Colonic mucosa (tissue), 4 donors: ENCODE measurements at regions not wholly inside any gene's neighbourhood (a gene's known extent, or its start where the extent isn't known, plus 50 kb on each side); places are given as distances from the start of the nearest gene placed in this dataset.

ENCODE experiments used
- DNase-seq: peaks from one replicate; pipeline ENCODE4 v3.0.0-alpha.2; 2020
- H3K27ac ChIP-seq: fragments of 200-600 bp; one replicate; pipeline ENCODE4 v1.8.0; 2021
- H3K27me3 ChIP-seq: fragments of 200-600 bp; one replicate; pipeline ENCODE4 v1.8.0; 2021
- H3K36me3 ChIP-seq: fragments of 200-600 bp; one replicate; pipeline ENCODE4 v1.8.0; 2021
- H3K4me1 ChIP-seq: fragments of 200-600 bp; one replicate; pipeline ENCODE4 v1.8.0; 2021; ENCODE audit warnings: mild to moderate bottlenecking
- H3K4me3 ChIP-seq: fragments of 200-600 bp; one replicate; pipeline ENCODE4 v1.8.0; 2021
- H3K9ac ChIP-seq, 2 donors: one replicate each; pipeline ENCODE4 v1.7.0; 2013; ENCODE audit warnings: control low read depth in 2 of 2, low read depth in 2 of 2, low read length in 2 of 2
- H3K9me3 ChIP-seq: fragments of 200-600 bp; one replicate; pipeline ENCODE4 v1.8.0; 2021
- CTCF ChIP-seq: fragments of 200-600 bp; IDR thresholded peaks from one replicate; pipeline ENCODE4 v1.8.0; 2022; ENCODE audit warnings: antibody characterized with exemption, mild to moderate bottlenecking
- intact Hi-C: fragments of 100-400 bp; cut with DNase I; formaldehyde crosslinking; loops from one replicate; pipeline ENCODE4 v1.14.1; 2022
- donor health status: healthy.
- donor health status: DM: no; HTN: no; CAD: no.
- donor health status: DM: no; HTN: no; CAD: no.

GRCh38 chr18:61618816-61619215 lies 274.0 kb downstream of the RNF152 start:
- no peaks in the 10 kb centered on the region for H3K27me3 ChIP-seq
- no peak overlapping the region for H3K4me3 ChIP-seq
- DNase-seq, result no peak
- no peaks in the 10 kb centered on the region for H3K36me3 ChIP-seq
- no peak for TF ChIP-seq CTCF
- H3K27ac ChIP-seq, result no peak overlapping the region
- no peak overlapping the region for H3K9ac ChIP-seq
- no peaks in the 10 kb centered on the region for H3K4me1 ChIP-seq
- H3K9me3 ChIP-seq, result no peaks in the 10 kb centered on the region
- intact Hi-C loops, result no loop called here

- intact Hi-C loops, result no loop called here
- TF ChIP-seq CTCF, result no peak
- DNase-seq, result no peak
These were observed 276.6 kb downstream of the RNF152 start for GRCh38 chr18:61616111-61616610.

GRCh38 chr18:61612517-61612916 lies 279.3 kb downstream of the CDH20 start:
- Histone ChIP-seq H3K27me3 (no peaks in the 10 kb centered on the region), H3K9ac (no peak overlapping the region), H3K4me1 (no peaks in the 10 kb centered on the region), H3K27ac (no peak overlapping the region), H3K9me3 (no peaks in the 10 kb centered on the region), H3K36me3 (no peaks in the 10 kb centered on the region), H3K4me3 (no peak overlapping the region)
- no peak for TF ChIP-seq CTCF
- intact Hi-C loops, result no loop called here
- DNase-seq, result no peak

More at GRCh38 chr18:61616111-61616610, 276.6 kb downstream of the RNF152 start:
- Histone ChIP-seq H3K27ac (no peak overlapping the region), H3K27me3 (no peaks in the 10 kb centered on the region), H3K9ac (no peak overlapping the region), H3K9me3 (no peaks in the 10 kb centered on the region), H3K4me3 (no peak overlapping the region), H3K36me3 (no peaks in the 10 kb centered on the region), H3K4me1 (no peaks in the 10 kb centered on the region)

GRCh38 chr18:61609131-61609530 lies 275.9 kb downstream of the CDH20 start:
- intact Hi-C loops, result no loop called here
- DNase-seq, result no peak
- H3K9ac ChIP-seq, result no peak overlapping the region

GRCh38 chr18:61608316-61608715 lies 275.1 kb downstream of the CDH20 start:
- H3K4me3 ChIP-seq, result no peak overlapping the region
- H3K36me3 ChIP-seq, result no peaks in the 10 kb centered on the region
- intact Hi-C loops, result no loop called here
- H3K27me3 ChIP-seq, result no peaks in the 10 kb centered on the region
- DNase-seq, result no peak
- no peak for TF ChIP-seq CTCF
- H3K9ac ChIP-seq, result no peak overlapping the region
- H3K9me3 ChIP-seq, result no peaks in the 10 kb centered on the region
- H3K4me1 ChIP-seq, result no peaks in the 10 kb centered on the region
- H3K27ac ChIP-seq, result no peak overlapping the region

More at GRCh38 chr18:61609131-61609530, 275.9 kb downstream of the CDH20 start:
- Histone ChIP-seq H3K27ac (no peak overlapping the region), H3K27me3 (no peaks in the 10 kb centered on the region), H3K4me1 (no peaks in the 10 kb centered on the region), H3K36me3 (no peaks in the 10 kb centered on the region), H3K4me3 (no peak overlapping the region), H3K9me3 (no peaks in the 10 kb centered on the region)
- no peak for TF ChIP-seq CTCF
